HepG2 (cell line): ENCODE measurements at regions not wholly inside any gene's neighbourhood (a gene's known extent, or its start where the extent isn't known, plus 50 kb on each side); places are given as distances from the start of the nearest gene placed in this dataset.

Experiments used
- CCAR2 ChIP-seq: fragments of 200-400 bp; formaldehyde crosslinking; optimal IDR thresholded peaks from 2 replicates; pipeline ENCODE3; 2018; ENCODE audit warnings: low read depth, mild to moderate bottlenecking, low read length, moderate library complexity
- CREM ChIP-seq, 2 experiments: sonication (generic) in 1 of 2; formaldehyde crosslinking in 1 of 2; IDR thresholded peaks; 2 replicates each; pipeline versions ENCODE4 v1.4.0 to v1.6.1; 2016 to 2020; ENCODE audit warnings: antibody characterized with exemption in 1 of 2, mild to moderate bottlenecking in 1 of 2, missing genetic modification reagents in 1 of 2
- HES4 ChIP-seq: sonication (generic); formaldehyde crosslinking; IDR thresholded peaks from 2 replicates; pipeline ENCODE4 v1.9.0; 2021; ENCODE audit warnings: mild to moderate bottlenecking, missing genetic modification reagents, borderline replicate concordance
- HNRNPL ChIP-seq: fragments of 200-400 bp; formaldehyde crosslinking; IDR thresholded peaks from 2 replicates; pipeline ENCODE4 v1.6.1; 2017; ENCODE audit warnings: mild to moderate bottlenecking, low read depth, low read length
- KDM6A ChIP-seq: IDR thresholded peaks from 2 replicates; pipeline ENCODE4 v1.6.1; 2016; ENCODE audit warnings: low read depth
- ZBTB39 ChIP-seq: sonication (generic); formaldehyde crosslinking; IDR thresholded peaks from 2 replicates; pipeline ENCODE4 v1.5.0; 2020; ENCODE audit warnings: missing genetic modification reagents
- ZFAT ChIP-seq: sonication (generic); formaldehyde crosslinking; conservative IDR thresholded peaks from 2 replicates; pipeline ENCODE4 v1.8.1; 2023; ENCODE audit warnings: missing genetic modification reagents, inconsistent platforms
- ZNF407 ChIP-seq: sonication (generic); formaldehyde crosslinking; IDR thresholded peaks from one replicate; pipeline ENCODE4 v1.5.1; 2020; ENCODE audit warnings: mild to moderate bottlenecking, missing genetic modification reagents; ENCODE audit errors: not compliant biosample characterization
- ZNF446 ChIP-seq: sonication (generic); formaldehyde crosslinking; IDR thresholded peaks from 2 replicates; pipeline ENCODE4 v1.5.0; 2020; ENCODE audit warnings: mild to moderate bottlenecking, missing genetic modification reagents
- ZSCAN9 ChIP-seq: IDR thresholded peaks from 2 replicates; pipeline ENCODE4 v1.6.1; 2016; ENCODE audit warnings: borderline replicate concordance

DNA sequence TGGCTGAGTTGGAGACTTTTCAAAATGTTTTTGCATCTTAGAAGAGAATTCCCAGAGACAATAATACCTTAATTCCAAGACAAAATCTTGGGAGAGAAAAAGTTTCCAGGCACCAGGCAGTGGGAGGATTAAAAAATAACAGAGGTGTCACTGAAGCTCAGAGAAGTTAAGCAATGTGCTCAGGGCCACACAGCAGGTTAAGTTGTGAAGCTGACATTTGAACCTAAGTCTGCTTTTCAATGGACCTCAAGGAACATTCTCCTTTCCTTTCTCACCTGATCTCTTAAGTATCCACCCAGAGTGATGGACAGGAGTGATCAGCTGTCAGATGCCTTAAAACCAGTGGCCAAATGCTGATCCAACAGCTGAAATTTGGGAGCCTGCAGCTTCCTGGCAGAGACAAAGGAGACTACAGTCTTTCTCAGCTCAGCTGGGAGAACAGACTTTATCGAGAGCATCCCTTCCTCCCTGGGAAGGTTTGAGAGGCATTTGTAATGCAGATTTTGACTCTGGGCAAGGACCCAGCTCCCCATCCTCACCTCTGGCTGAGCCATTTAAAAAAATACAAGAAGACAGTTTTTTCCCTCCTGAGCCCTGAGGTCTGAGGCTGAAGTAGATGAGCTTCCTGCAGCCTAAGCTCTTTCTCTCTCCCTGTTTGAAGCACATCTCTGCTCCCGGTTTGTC lies 174.9 kb upstream of the RPH3A start (continued):
- TF ChIP-seq ZNF407 (CRISPR knock-in tag) = no peak
- no peak for TF ChIP-seq HES4 (CRISPR knock-in tag)
- no peak for TF ChIP-seq ZFAT (CRISPR knock-in tag)
- no peak for TF ChIP-seq ZBTB39 (CRISPR knock-in tag)
- TF ChIP-seq KDM6A (CRISPR knock-in tag) = no peak
- no peak for TF ChIP-seq ZNF446 (CRISPR knock-in tag)
- TF ChIP-seq HNRNPL = no peak
- TF ChIP-seq ZSCAN9 (CRISPR knock-in tag) = no peak
- TF ChIP-seq CREM (IDR thresholded peaks at IDR 0.05) = no peak
- no peak for TF ChIP-seq CREM (CRISPR knock-in tag; IDR thresholded peaks at IDR 0.05)
- TF ChIP-seq CCAR2 = no peak
- TF ChIP-seq, all 625 proteins: peak for 0
